ENCODE measurements at regions not wholly inside any gene's neighbourhood (a gene's known extent, or its start where the extent isn't known, plus 50 kb on each side); places are given as distances from the start of the nearest gene placed in this dataset.

GRCh38 chr10:31625566-31625965 lies 303.1 kb downstream of the ARHGAP12 start:
- no peak overlapping the region for H3K27ac ChIP-seq (ENCODE audit: low read depth in 1 of 2, low read length in 2 of 2)

GRCh38 chr10:31624611-31625010 lies 304.0 kb downstream of the ARHGAP12 start:
- no peak for DNase-seq (ENCODE audit: low spot score)

More at GRCh38 chr10:31625566-31625965, 303.1 kb downstream of the ARHGAP12 start:
- no peak overlapping the region for H3K9ac ChIP-seq (ENCODE audit: low read depth in 1 of 2, low read length in 2 of 2)
- no peaks in the 10 kb centered on the region for H3K4me1 ChIP-seq (ENCODE audit: control insufficient read depth in 4 of 4, insufficient read depth in 4 of 4, low read length in 3 of 4)
- no peaks in the 10 kb centered on the region for H3K36me3 ChIP-seq (ENCODE audit: control insufficient read depth in 4 of 4, insufficient read depth in 3 of 4, low read depth in 1 of 4, low read length in 3 of 4)
- peaks cover 0 to 15% (median 4%) of the 10 kb centered on the region in 4 donors for H3K9me3 ChIP-seq (ENCODE audit: control insufficient read depth in 4 of 4, low read length in 3 of 4)
- H3K27me3 ChIP-seq (ENCODE audit: control insufficient read depth in 4 of 4, insufficient read depth in 4 of 4, low read length in 3 of 4) = no peaks in the 10 kb centered on the region
- 83% methylated on average over 4 of the region's 4 CpGs for WGBS
- DNase-seq (ENCODE audit: low spot score) = no peak
- TF ChIP-seq, protein P1, sequence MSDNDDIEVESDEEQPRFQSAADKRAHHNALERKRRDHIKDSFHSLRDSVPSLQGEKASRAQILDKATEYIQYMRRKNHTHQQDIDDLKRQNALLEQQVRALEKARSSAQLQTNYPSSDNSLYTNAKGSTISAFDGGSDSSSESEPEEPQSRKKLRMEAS (IDR thresholded peaks at IDR 0.05) = no peak
- TF ChIP-seq NR2F2 (IDR thresholded peaks at IDR 0.05) (no peak), HNF4G (IDR thresholded peaks at IDR 0.05) (no peak), EGR1 (IDR thresholded peaks at IDR 0.05; ENCODE audit: low read depth in 2 of 2) (no peak)
- H3K4me3 ChIP-seq (ENCODE audit: low read depth in 1 of 3, low read length in 3 of 3) = no peak overlapping the region

More at GRCh38 chr10:31624611-31625010, 304.0 kb downstream of the ARHGAP12 start:
- no peak overlapping the region for H3K9ac ChIP-seq (ENCODE audit: low read depth in 1 of 2, low read length in 2 of 2)
- no peak overlapping the region for H3K27ac ChIP-seq (ENCODE audit: low read depth in 1 of 2, low read length in 2 of 2)
- no peaks in the 10 kb centered on the region for H3K36me3 ChIP-seq (ENCODE audit: control insufficient read depth in 4 of 4, insufficient read depth in 3 of 4, low read depth in 1 of 4, low read length in 3 of 4)
- H3K4me1 ChIP-seq (ENCODE audit: control insufficient read depth in 4 of 4, insufficient read depth in 4 of 4, low read length in 3 of 4) = no peaks in the 10 kb centered on the region
- no peak overlapping the region for H3K4me3 ChIP-seq (ENCODE audit: low read depth in 1 of 3, low read length in 3 of 3)
- peaks cover 0 to 15% (median 4%) of the 10 kb centered on the region in 4 donors for H3K9me3 ChIP-seq (ENCODE audit: control insufficient read depth in 4 of 4, low read length in 3 of 4)
- no peaks in the 10 kb centered on the region for H3K27me3 ChIP-seq (ENCODE audit: control insufficient read depth in 4 of 4, insufficient read depth in 4 of 4, low read length in 3 of 4)
- TF ChIP-seq HNF4G (IDR thresholded peaks at IDR 0.05) (no peak), TAF1 (conservative IDR thresholded peaks at IDR 0.05) (no peak), REST (IDR thresholded peaks at IDR 0.05) (no peak), GABPA (IDR thresholded peaks at IDR 0.05 in 1 of 2, conservative IDR thresholded peaks at IDR 0.05 in 1 of 2) (no peak), JUND (IDR thresholded peaks at IDR 0.05) (no peak)
- TF ChIP-seq, protein P2, sequence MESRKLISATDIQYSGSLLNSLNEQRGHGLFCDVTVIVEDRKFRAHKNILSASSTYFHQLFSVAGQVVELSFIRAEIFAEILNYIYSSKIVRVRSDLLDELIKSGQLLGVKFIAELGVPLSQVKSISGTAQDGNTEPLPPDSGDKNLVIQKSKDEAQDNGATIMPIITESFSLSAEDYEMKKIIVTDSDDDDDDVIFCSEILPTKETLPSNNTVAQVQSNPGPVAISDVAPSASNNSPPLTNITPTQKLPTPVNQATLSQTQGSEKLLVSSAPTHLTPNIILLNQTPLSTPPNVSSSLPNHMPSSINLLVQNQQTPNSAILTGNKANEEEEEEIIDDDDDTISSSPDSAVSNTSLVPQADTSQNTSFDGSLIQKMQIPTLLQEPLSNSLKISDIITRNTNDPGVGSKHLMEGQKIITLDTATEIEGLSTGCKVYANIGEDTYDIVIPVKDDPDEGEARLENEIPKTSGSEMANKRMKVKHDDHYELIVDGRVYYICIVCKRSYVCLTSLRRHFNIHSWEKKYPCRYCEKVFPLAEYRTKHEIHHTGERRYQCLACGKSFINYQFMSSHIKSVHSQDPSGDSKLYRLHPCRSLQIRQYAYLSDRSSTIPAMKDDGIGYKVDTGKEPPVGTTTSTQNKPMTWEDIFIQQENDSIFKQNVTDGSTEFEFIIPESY (IDR thresholded peaks at IDR 0.05) = no peak
